MM.1S (cell line): ENCODE measurements at regions not wholly inside any gene's neighbourhood (a gene's known extent, or its start where the extent isn't known, plus 50 kb on each side); places are given as distances from the start of the nearest gene placed in this dataset.

Experiments
- DNase-seq: peaks from one replicate; pipeline ENCODE4 v3.0.0-alpha.2; 2015
- H2AFZ ChIP-seq: fragments of 300-600 bp; sonication (generic); 2 replicates; pipeline ENCODE4 v1.6.0; 2016; ENCODE audit warnings: antibody characterized with exemption, low read length
- H3F3A ChIP-seq: fragments of 300-600 bp; sonication (generic); 2 replicates; pipeline ENCODE4 v1.6.1; 2016; ENCODE audit warnings: mild to moderate bottlenecking, antibody characterized with exemption, low read length, moderate library complexity, mixed read lengths; ENCODE audit not compliant: insufficient read depth
- H3K27ac ChIP-seq: fragments of 300-600 bp; sonication (generic); 2 replicates; pipeline ENCODE4 v1.5.1; 2016; ENCODE audit warnings: mild to moderate bottlenecking, low read length
- H3K27me3 ChIP-seq: fragments of 300-600 bp; sonication (generic); replicated peaks from 2 replicates; pipeline ENCODE4 v1.6.0; 2016; ENCODE audit warnings: low read length; ENCODE audit not compliant: insufficient read depth
- H3K36me3 ChIP-seq: fragments of 300-600 bp; sonication (generic); replicated peaks from 2 replicates; pipeline ENCODE4 v1.6.1; 2016; ENCODE audit warnings: mild to moderate bottlenecking, low read length, mixed read lengths; ENCODE audit not compliant: insufficient read depth
- H3K4me1 ChIP-seq: fragments of 300-600 bp; sonication (generic); 2 replicates; pipeline ENCODE4 v1.6.1; 2016; ENCODE audit warnings: low read length, mixed read lengths
- H3K4me2 ChIP-seq: fragments of 300-600 bp; sonication (generic); 2 replicates; pipeline ENCODE4 v1.6.0; 2016; ENCODE audit warnings: low read depth, low read length
- H3K4me3 ChIP-seq: fragments of 300-600 bp; sonication (generic); 2 replicates; pipeline ENCODE4 v1.5.1; 2016; ENCODE audit warnings: low read length, mixed read lengths
- H3K79me2 ChIP-seq: fragments of 300-600 bp; sonication (generic); 2 replicates; pipeline ENCODE4 v1.6.1; 2016; ENCODE audit warnings: mixed run types, low read length, mixed read lengths
- H3K9ac ChIP-seq: fragments of 300-600 bp; sonication (generic); 2 replicates; pipeline ENCODE4 v1.6.1; 2016; ENCODE audit warnings: low read length, mixed read lengths
- H3K9me2 ChIP-seq: fragments of 300-600 bp; sonication (generic); replicated peaks from 2 replicates; pipeline ENCODE4 v1.6.1; 2016; ENCODE audit warnings: mild to moderate bottlenecking, low read length, mixed read lengths; ENCODE audit not compliant: insufficient read depth
- H3K9me3 ChIP-seq: fragments of 300-600 bp; sonication (generic); replicated peaks from 2 replicates; pipeline ENCODE4 v1.6.1; 2016; ENCODE audit warnings: mild to moderate bottlenecking, low read length, mixed read lengths; ENCODE audit not compliant: insufficient read depth
- H4K20me1 ChIP-seq: fragments of 300-600 bp; sonication (generic); 2 replicates; pipeline ENCODE4 v1.6.1; 2016; ENCODE audit warnings: mild to moderate bottlenecking, low read length, moderate library complexity, mixed read lengths; ENCODE audit not compliant: insufficient read depth
- CTCF ChIP-seq: fragments of 300-600 bp; sonication (generic); IDR thresholded peaks from 2 replicates; pipeline ENCODE4 v1.5.1; 2016; ENCODE audit warnings: antibody characterized with exemption, low read length, mixed read lengths
- EZH2 ChIP-seq: fragments of 300-600 bp; sonication (generic); optimal IDR thresholded peaks from 2 replicates; pipeline ENCODE3; 2017; ENCODE audit warnings: low read depth, mild to moderate bottlenecking, antibody characterized with exemption, low read length, mixed read lengths
- EZH2phosphoT487 ChIP-seq: fragments of 300-600 bp; sonication (generic); IDR thresholded peaks from 2 replicates; pipeline ENCODE4 v1.6.1; 2018; ENCODE audit warnings: antibody characterized with exemption, low read length

- Histone ChIP-seq H3K4me2 (no peak overlapping the region), H4K20me1 (no peaks in the 10 kb centered on the region), H3K79me2 (no peaks in the 10 kb centered on the region), H3K36me3 (no peaks in the 10 kb centered on the region), H2AFZ (no peak overlapping the region), H3K9me3 (no peaks in the 10 kb centered on the region), H3K9ac (no peak overlapping the region), H3K27me3 (no peaks in the 10 kb centered on the region), H3K9me2 (no peaks in the 10 kb centered on the region), H3F3A (no peaks in the 10 kb centered on the region), H3K4me1 (no peaks in the 10 kb centered on the region), H3K4me3 (no peak overlapping the region), H3K27ac (no peak overlapping the region)
- no peak for TF ChIP-seq EZH2phosphoT487
- no peak for TF ChIP-seq CTCF
- no peak for TF ChIP-seq EZH2
- no peak for DNase-seq
These were observed 622.6 kb upstream of the SLC35B3 start for GRCh38 chr6:9057937-9058336.

- TF ChIP-seq EZH2phosphoT487 (no peak), CTCF (no peak), EZH2 (no peak)
These were observed 621.2 kb upstream of the SLC35B3 start for GRCh38 chr6:9056556-9056955.

GRCh38 chr6:9044426-9044825, 609.1 kb upstream of the SLC35B3 start:
- H3K9ac ChIP-seq, result no peak overlapping the region
- no peak for DNase-seq
- H4K20me1 ChIP-seq, result no peaks in the 10 kb centered on the region
- TF ChIP-seq EZH2, result no peak
- no peak for TF ChIP-seq EZH2phosphoT487
- no peak for TF ChIP-seq CTCF
- H3K36me3 ChIP-seq, result no peaks in the 10 kb centered on the region
- no peak overlapping the region for H3K27ac ChIP-seq
- H3F3A ChIP-seq, result no peaks in the 10 kb centered on the region
- H3K9me3 ChIP-seq, result no peaks in the 10 kb centered on the region
- H2AFZ ChIP-seq, result no peak overlapping the region
- H3K4me2 ChIP-seq, result no peak overlapping the region
- no peaks in the 10 kb centered on the region for H3K4me1 ChIP-seq
- no peak overlapping the region for H3K4me3 ChIP-seq
- H3K79me2 ChIP-seq, result no peaks in the 10 kb centered on the region
- no peaks in the 10 kb centered on the region for H3K9me2 ChIP-seq
- H3K27me3 ChIP-seq, result no peaks in the 10 kb centered on the region

More at GRCh38 chr6:9056556-9056955, 621.2 kb upstream of the SLC35B3 start:
- H3K9ac ChIP-seq, result no peak overlapping the region
- no peak overlapping the region for H3K4me2 ChIP-seq
- no peaks in the 10 kb centered on the region for H3F3A ChIP-seq
- H3K9me3 ChIP-seq, result no peaks in the 10 kb centered on the region
- no peak for DNase-seq
- no peak overlapping the region for H3K4me3 ChIP-seq
- H3K9me2 ChIP-seq, result no peaks in the 10 kb centered on the region
- H2AFZ ChIP-seq, result no peak overlapping the region
- no peaks in the 10 kb centered on the region for H3K79me2 ChIP-seq
- H4K20me1 ChIP-seq, result no peaks in the 10 kb centered on the region
- H3K27ac ChIP-seq, result no peak overlapping the region
- H3K4me1 ChIP-seq, result no peaks in the 10 kb centered on the region
- H3K27me3 ChIP-seq, result no peaks in the 10 kb centered on the region
- H3K36me3 ChIP-seq, result no peaks in the 10 kb centered on the region
